ENCODE measurements at regions not wholly inside any gene's neighbourhood (a gene's known extent, or its start where the extent isn't known, plus 50 kb on each side); places are given as distances from the start of the nearest gene placed in this dataset.
"Not testable (repeated sequence)": the region's sequence is repeated elsewhere in the genome, so short reads cannot be mapped to it uniquely, and the experiment has no call there.

- H3K9me3 ChIP-seq (ENCODE audit: low read depth, low read length, poor library complexity, severe bottlenecking); H3K27ac ChIP-seq (ENCODE audit: low read depth, low read length, poor library complexity, severe bottlenecking); POLR2A ChIA-PET (ENCODE audit: low non-redundant PET); intact Hi-C loops (cut with micrococcal nuclease; ENCODE audit: unreplicated experiment); BruUV-seq (replicated peaks); H3K4me1 ChIP-seq (ENCODE audit: insufficient read depth, low read length, poor library complexity, severe bottlenecking); DNase-seq (ENCODE audit: low spot score); H3K4me3 ChIP-seq (ENCODE audit: low read depth, low read length, poor library complexity, severe bottlenecking); CTCF ChIA-PET; H3K36me3 ChIP-seq (ENCODE audit: insufficient read depth, low read length, poor library complexity, severe bottlenecking); H3K27me3 ChIP-seq (replicated peaks; ENCODE audit: insufficient read depth, low read depth, low read length, poor library complexity): not testable (repeated sequence)
Observed at GRCh38 chr9:65384759-65385654, 100.0 kb upstream of the FOXD4L5 start.

- DNase-seq (ENCODE audit: low spot score); POLR2A ChIA-PET (ENCODE audit: low non-redundant PET); CTCF ChIA-PET; H3K4me1 ChIP-seq (ENCODE audit: insufficient read depth, low read length, poor library complexity, severe bottlenecking); H3K36me3 ChIP-seq (ENCODE audit: insufficient read depth, low read length, poor library complexity, severe bottlenecking); H3K4me3 ChIP-seq (ENCODE audit: low read depth, low read length, poor library complexity, severe bottlenecking); H3K27ac ChIP-seq (ENCODE audit: low read depth, low read length, poor library complexity, severe bottlenecking); intact Hi-C loops (cut with micrococcal nuclease; ENCODE audit: unreplicated experiment); BruUV-seq (replicated peaks); H3K27me3 ChIP-seq (replicated peaks; ENCODE audit: insufficient read depth, low read depth, low read length, poor library complexity); H3K9me3 ChIP-seq (ENCODE audit: low read depth, low read length, poor library complexity, severe bottlenecking): not testable (repeated sequence)
Observed at GRCh38 chr9:65384066-65384465, 99.1 kb upstream of the FOXD4L5 start.

- intact Hi-C loops (cut with micrococcal nuclease; ENCODE audit: unreplicated experiment); H3K27me3 ChIP-seq (replicated peaks; ENCODE audit: insufficient read depth, low read depth, low read length, poor library complexity); H3K4me1 ChIP-seq (ENCODE audit: insufficient read depth, low read length, poor library complexity, severe bottlenecking); CTCF ChIA-PET; BruUV-seq (replicated peaks); H3K36me3 ChIP-seq (ENCODE audit: insufficient read depth, low read length, poor library complexity, severe bottlenecking); H3K27ac ChIP-seq (ENCODE audit: low read depth, low read length, poor library complexity, severe bottlenecking); H3K4me3 ChIP-seq (ENCODE audit: low read depth, low read length, poor library complexity, severe bottlenecking); POLR2A ChIA-PET (ENCODE audit: low non-redundant PET); H3K9me3 ChIP-seq (ENCODE audit: low read depth, low read length, poor library complexity, severe bottlenecking); DNase-seq (ENCODE audit: low spot score): not testable (repeated sequence)
Observed at GRCh38 chr9:65383646-65384045, 98.6 kb upstream of the FOXD4L5 start.

DNA sequence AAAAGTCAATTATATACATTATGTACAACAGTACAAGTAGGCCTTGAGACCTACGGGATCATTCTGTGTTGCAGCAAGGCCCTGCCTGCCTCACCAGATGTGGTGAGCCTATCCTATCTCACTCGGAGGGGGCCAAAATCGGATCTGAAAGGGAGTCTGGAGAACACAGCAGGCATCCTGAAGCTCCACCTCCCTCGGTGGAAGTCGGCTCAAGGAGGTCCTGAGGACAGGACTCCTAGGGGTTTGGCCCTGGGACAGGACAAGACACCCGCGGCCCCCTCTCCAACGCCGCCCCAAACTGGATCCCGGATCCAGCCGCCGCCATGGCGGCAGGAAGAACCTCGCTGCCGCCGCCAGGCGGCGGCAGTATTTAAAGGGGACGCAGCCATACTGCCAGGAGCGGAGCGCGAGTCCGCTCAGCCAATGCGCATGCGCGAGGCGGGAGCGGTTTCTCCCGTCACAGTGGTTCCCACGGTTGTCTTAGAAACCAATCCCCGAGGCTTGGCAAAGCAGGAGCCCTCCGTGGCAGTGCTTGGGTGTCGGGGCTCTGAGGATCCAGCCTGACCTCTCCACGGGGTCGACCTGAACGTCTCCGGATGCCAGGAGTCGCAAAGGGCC, 97.8 kb upstream of the FOXD4L5 start:
- H3K27me3 ChIP-seq (replicated peaks; ENCODE audit: insufficient read depth, low read depth, low read length, poor library complexity); H3K4me3 ChIP-seq (ENCODE audit: low read depth, low read length, poor library complexity, severe bottlenecking); H3K27ac ChIP-seq (ENCODE audit: low read depth, low read length, poor library complexity, severe bottlenecking); DNase-seq (ENCODE audit: low spot score); H3K36me3 ChIP-seq (ENCODE audit: insufficient read depth, low read length, poor library complexity, severe bottlenecking); CTCF ChIA-PET; H3K9me3 ChIP-seq (ENCODE audit: low read depth, low read length, poor library complexity, severe bottlenecking); POLR2A ChIA-PET (ENCODE audit: low non-redundant PET); BruUV-seq (replicated peaks); H3K4me1 ChIP-seq (ENCODE audit: insufficient read depth, low read length, poor library complexity, severe bottlenecking); intact Hi-C loops (cut with micrococcal nuclease; ENCODE audit: unreplicated experiment): not testable (repeated sequence)

All from A673 (cell line).